GM11168 (cell line): ENCODE measurements at regions not wholly inside any gene's neighbourhood (a gene's known extent, or its start where the extent isn't known, plus 50 kb on each side); places are given as distances from the start of the nearest gene placed in this dataset.

ENCODE experiments used
- in situ Hi-C: fragments of 300-500 bp; cut with MboI; formaldehyde crosslinking; loops from one replicate; pipeline ENCODE4 v1.12.0; 2022; ENCODE audit warnings: low sequenced_read_pairs; ENCODE audit not compliant: unreplicated experiment

- in situ Hi-C loops, result no loop called here
These were observed 170.1 kb downstream of the RBM43 start for GRCh38 chr2:151091583-151091982.

GRCh38 chr2:151087377-151087776 is 174.3 kb downstream of the RBM43 start:
- in situ Hi-C loops, result no loop called here

- in situ Hi-C loops, result no loop called here
These were observed 176.5 kb downstream of the RBM43 start for GRCh38 chr2:151085181-151085611.

- in situ Hi-C loops, result no loop called here
These were observed 177.5 kb downstream of the RBM43 start for GRCh38 chr2:151083856-151084795.

GRCh38 chr2:151078889-151079288 is 182.8 kb downstream of the RBM43 start:
- in situ Hi-C loops, result no loop called here

- in situ Hi-C loops, result loop anchor here (25.0 kb wide), 1 partner anchor 1485 kb away; the partner anchor contains the start of gene MMADHC
These were observed 189.8 kb downstream of the RBM43 start for GRCh38 chr2:151071906-151072305.

GRCh38 chr2:151071382-151071781 is 190.3 kb downstream of the RBM43 start:
- in situ Hi-C loops, result loop anchor here (25.0 kb wide), 1 partner anchor 1484 kb away; the partner anchor contains the start of gene MMADHC

GRCh38 chr2:151070253-151070652 is 191.4 kb downstream of the RBM43 start:
- in situ Hi-C loops, result loop anchor here (25.0 kb wide), 1 partner anchor 1483 kb away; the partner anchor contains the start of gene MMADHC

GRCh38 chr2:151067658-151068369 is 193.8 kb downstream of the RBM43 start:
- in situ Hi-C loops, result loop anchor here (25.0 kb wide), 1 partner anchor 1481 kb away; the partner anchor contains the start of gene MMADHC

GRCh38 chr2:151063271-151063670 is 198.4 kb downstream of the RBM43 start:
- in situ Hi-C loops, result loop anchor here (25.0 kb wide), 1 partner anchor 1476 kb away; the partner anchor contains the start of gene MMADHC

GRCh38 chr2:151060287-151060686 is 201.4 kb downstream of the RBM43 start:
- in situ Hi-C loops, result loop anchor here (25.0 kb wide), 1 partner anchor 1473 kb away; the partner anchor contains the start of gene MMADHC

- in situ Hi-C loops, result loop anchor here (25.0 kb wide), 1 partner anchor 1470 kb away; the partner anchor contains the start of gene MMADHC
These were observed 204.8 kb downstream of the RBM43 start for GRCh38 chr2:151056870-151057269.

- in situ Hi-C loops, result loop anchor here (25.0 kb wide), 1 partner anchor 1466 kb away; the partner anchor contains the start of gene MMADHC
These were observed 208.0 kb downstream of the RBM43 start for GRCh38 chr2:151053661-151053990.

GRCh38 chr2:151052850-151053660 is 208.6 kb downstream of the RBM43 start:
- in situ Hi-C loops, result loop anchor here (25.0 kb wide), 1 partner anchor 1466 kb away; the partner anchor contains the start of gene MMADHC

- in situ Hi-C loops, result loop anchor here (25.0 kb wide), 1 partner anchor 1464 kb away; the partner anchor contains the start of gene MMADHC
These were observed 210.0 kb downstream of the RBM43 start for GRCh38 chr2:151051574-151052220.

- in situ Hi-C loops, result loop anchor here (25.0 kb wide), 2 partner anchors 188 to 1462 kb away; partner anchors contain the start of gene MMADHC
These were observed 211.9 kb downstream of the RBM43 start for GRCh38 chr2:151049746-151050145.

GRCh38 chr2:151048331-151049054 is 213.2 kb downstream of the RBM43 start:
- in situ Hi-C loops, result loop anchor here (25.0 kb wide), 1 partner anchor 189 kb away; no protein-coding TSS in a partner anchor

GRCh38 chr2:151043484-151043883 is 218.2 kb downstream of the RBM43 start:
- in situ Hi-C loops, result loop anchor here (25.0 kb wide), 1 partner anchor 194 kb away; no protein-coding TSS in a partner anchor
